PC-3 (cell line): ENCODE measurements at regions not wholly inside any gene's neighbourhood (a gene's known extent, or its start where the extent isn't known, plus 50 kb on each side); places are given as distances from the start of the nearest gene placed in this dataset.

Experiments used
- CTCF ChIP-seq: fragments of 300-600 bp; sonication (generic); conservative IDR thresholded peaks from 2 replicates; pipeline ENCODE4 v1.5.1; 2017; ENCODE audit warnings: antibody characterized with exemption, low read depth, mild to moderate bottlenecking, low read length
- EZH2 ChIP-seq: fragments of 300-600 bp; sonication (generic); IDR thresholded peaks from one replicate; pipeline ENCODE4 v1.6.1; 2017; ENCODE audit warnings: antibody characterized with exemption, mild to moderate bottlenecking, low read length; ENCODE audit not compliant: unreplicated experiment
- EZH2phosphoT487 ChIP-seq: fragments of 300-600 bp; sonication (generic); IDR thresholded peaks from 2 replicates; pipeline ENCODE4 v1.6.1; 2018; ENCODE audit warnings: mild to moderate bottlenecking, antibody characterized with exemption, low read length, borderline replicate concordance

DNA sequence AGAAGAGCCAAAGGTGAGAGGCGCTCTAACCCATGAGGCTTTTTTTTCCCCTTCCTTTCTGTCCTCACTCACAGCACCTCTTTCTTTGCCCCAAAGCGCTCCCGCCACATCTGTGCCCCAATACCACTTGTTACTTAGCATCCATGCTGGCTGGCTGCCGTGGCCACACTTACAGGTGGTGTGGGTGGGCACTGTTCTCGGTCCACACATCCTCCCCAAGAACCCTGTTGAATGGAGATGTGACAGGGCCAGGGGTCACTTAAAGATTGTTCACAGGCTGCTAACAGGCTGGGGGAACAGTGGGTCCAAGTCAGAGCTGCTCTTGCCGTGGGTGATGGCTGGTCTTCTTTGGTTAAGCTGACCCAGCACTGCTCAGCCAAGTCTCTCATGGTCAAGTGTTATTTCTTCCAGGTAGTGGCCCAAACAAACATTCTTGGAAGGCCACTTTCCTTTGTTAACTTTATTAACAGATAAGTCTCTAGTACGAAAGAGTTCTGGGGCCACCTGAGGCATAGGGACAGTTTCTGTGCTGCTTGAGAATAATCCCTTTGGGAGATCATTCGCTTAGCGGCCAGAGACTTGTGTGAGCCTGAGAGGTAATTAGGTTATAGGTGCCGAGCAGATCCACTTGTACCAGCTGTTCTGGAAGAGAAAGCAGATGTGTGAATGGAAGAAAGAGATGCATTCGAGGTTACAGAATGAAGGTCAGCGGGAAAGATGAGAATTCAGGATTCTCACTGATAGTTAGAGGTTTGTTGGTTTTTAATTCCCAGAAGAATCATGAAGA lies 62.6 kb upstream of the IRF2BP2 start:
- no peak for TF ChIP-seq CTCF
- no peak for TF ChIP-seq EZH2
- TF ChIP-seq EZH2phosphoT487: no peak
